Dendritic cell treated with granulocyte-macrophage colony-stimulating factor and Interleukin-4, amounts not matched to agents 40 ng/mL and 50 ng/mL, for 4 days (primary cell): ENCODE measurements at regions not wholly inside any gene's neighbourhood (a gene's known extent, or its start where the extent isn't known, plus 50 kb on each side); places are given as distances from the start of the nearest gene placed in this dataset.
A peak's percentile ranks its signal among the peaks of the same experiment; 100 is the strongest.
"Not testable (repeated sequence)": the region's sequence is repeated elsewhere in the genome, so short reads cannot be mapped to it uniquely, and the experiment has no call there.

Experiments used
- H3K27ac Mint-ChIP-seq: one replicate; pipeline ENCODE4 v1.8.0; 2022; ENCODE audit warnings: mild to moderate bottlenecking, mixed read lengths
- H3K27me3 Mint-ChIP-seq: one replicate; pipeline ENCODE4 v1.8.0; 2022; ENCODE audit warnings: mild to moderate bottlenecking, mixed read lengths
- H3K36me3 Mint-ChIP-seq: one replicate; pipeline ENCODE4 v1.8.0; 2022; ENCODE audit warnings: low read depth, mixed read lengths
- H3K4me1 Mint-ChIP-seq: one replicate; pipeline ENCODE4 v1.8.0; 2022; ENCODE audit warnings: low read depth, mixed read lengths
- H3K4me3 Mint-ChIP-seq: one replicate; pipeline ENCODE4 v1.8.0; 2022; ENCODE audit warnings: mild to moderate bottlenecking, moderate library complexity, mixed read lengths
- H3K9me3 Mint-ChIP-seq: one replicate; pipeline ENCODE4 v1.8.0; 2022; ENCODE audit warnings: mixed read lengths
- intact Hi-C: fragments of 100-400 bp; cut with micrococcal nuclease; formaldehyde crosslinking; loops from one replicate; pipeline ENCODE4 v1.15.0; 2022

DNA sequence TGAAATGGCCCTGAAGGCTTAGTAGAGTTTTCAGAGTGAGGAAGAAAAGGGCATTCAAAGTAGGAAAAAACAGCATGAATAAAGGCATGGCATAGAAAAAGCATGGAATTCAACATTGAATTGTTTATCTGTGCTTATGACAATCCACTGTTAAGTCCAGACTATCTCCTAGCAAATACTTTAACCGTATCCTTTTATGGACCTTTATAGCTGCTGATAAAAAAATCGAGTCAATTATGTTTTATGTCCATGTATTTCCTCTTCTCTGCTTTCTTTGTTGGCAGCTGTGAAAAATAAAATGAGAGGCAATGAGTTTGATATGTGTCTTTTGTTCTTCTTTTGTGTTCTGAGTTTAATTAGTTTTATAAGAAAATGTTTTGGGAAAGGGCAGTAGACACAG, 70.4 kb downstream of the TDRD15 start:
- no peaks in the 10 kb centered on the region for H3K4me1 Mint-ChIP-seq
- intact Hi-C loops = no loop called here

GRCh38 chr2:21194858-21195271, 71.1 kb downstream of the TDRD15 start:
- Mint-ChIP-seq H3K4me1 (no peaks in the 10 kb centered on the region), H3K9me3 (no peaks in the 10 kb centered on the region), H3K27ac (no peak overlapping the region), H3K36me3 (no peaks in the 10 kb centered on the region), H3K4me3 (no peak overlapping the region), H3K27me3 (peaks cover 6% of the 10 kb centered on the region)
- intact Hi-C loops = no loop called here

More for the DNA sequence above, 70.4 kb downstream of the TDRD15 start:
- no peaks in the 10 kb centered on the region for H3K36me3 Mint-ChIP-seq
- no peak overlapping the region for H3K4me3 Mint-ChIP-seq
- no peaks in the 10 kb centered on the region for H3K9me3 Mint-ChIP-seq
- H3K27me3 Mint-ChIP-seq = peaks cover 4% of the 10 kb centered on the region
- H3K27ac Mint-ChIP-seq = no peak overlapping the region

DNA sequence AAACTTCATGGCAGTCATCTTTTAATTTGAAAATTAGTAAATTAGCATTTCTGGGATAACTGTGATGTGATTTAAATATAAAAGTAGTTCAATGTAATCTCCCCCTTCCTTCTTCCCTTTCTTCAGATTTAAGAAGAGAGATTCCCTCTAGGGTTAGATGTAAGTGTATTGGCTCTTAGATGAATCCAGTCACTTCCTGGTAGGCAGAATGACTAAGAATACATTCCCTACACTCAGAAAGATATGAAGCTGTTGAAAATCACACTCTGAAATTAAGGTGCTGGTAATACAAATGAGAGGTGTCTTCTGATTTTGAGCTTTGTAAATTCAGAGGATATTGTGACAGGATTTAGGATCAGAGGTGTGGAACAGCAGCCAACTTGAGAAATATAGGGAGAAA, 71.6 kb downstream of the TDRD15 start:
- H3K36me3 Mint-ChIP-seq = no peaks in the 10 kb centered on the region
- intact Hi-C loops = no loop called here
- H3K9me3 Mint-ChIP-seq = no peaks in the 10 kb centered on the region
- no peak overlapping the region for H3K27ac Mint-ChIP-seq
- peaks cover 7% of the 10 kb centered on the region for H3K27me3 Mint-ChIP-seq
- H3K4me1 Mint-ChIP-seq = no peaks in the 10 kb centered on the region
- no peak overlapping the region for H3K4me3 Mint-ChIP-seq

DNA sequence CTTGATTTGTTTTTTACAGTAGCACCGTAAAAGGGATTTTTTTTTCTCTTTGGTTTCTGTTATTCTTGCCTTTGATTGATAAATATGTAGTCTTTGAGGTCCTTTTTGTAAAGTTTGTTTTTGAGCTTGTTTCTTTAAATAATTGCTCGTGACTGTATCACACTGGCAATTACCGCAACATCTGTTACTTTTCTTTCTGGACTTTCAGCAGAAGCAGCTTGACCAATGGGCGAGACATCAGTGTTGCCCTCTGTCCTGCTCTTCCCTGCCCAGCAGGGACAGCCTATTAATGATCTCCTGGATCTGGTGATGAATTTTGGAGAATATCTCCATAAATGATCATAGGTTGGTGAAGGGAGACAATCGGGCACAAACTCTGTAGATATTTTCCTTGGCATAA, 74.9 kb downstream of the TDRD15 start:
- Mint-ChIP-seq H3K9me3 (no peaks in the 10 kb centered on the region), H3K4me1 (no peaks in the 10 kb centered on the region), H3K27ac (no peak overlapping the region), H3K36me3 (no peaks in the 10 kb centered on the region), H3K27me3 (peaks cover 10% of the 10 kb centered on the region), H3K4me3 (no peak overlapping the region)
- intact Hi-C loops = no loop called here

DNA sequence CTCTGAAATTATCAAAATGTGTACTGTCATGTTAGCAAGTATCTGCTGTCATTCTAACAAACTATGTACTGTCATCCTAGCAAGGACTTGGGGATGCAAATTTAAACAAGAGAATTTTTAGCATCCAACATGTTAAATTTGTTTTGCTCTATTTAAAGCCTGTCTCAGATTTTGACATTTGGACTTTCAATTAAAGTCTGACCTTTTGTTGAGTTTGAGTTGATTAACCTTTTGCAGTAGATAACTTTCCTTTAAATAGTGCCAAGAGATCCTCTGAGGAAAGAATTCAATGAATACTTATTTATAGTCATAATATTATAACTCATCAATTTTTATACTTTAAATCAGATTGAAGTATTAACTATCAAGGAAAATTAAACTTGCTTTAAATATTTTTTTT, 80.2 kb downstream of the TDRD15 start:
- intact Hi-C loops = no loop called here
- Mint-ChIP-seq H3K4me1 (no peaks in the 10 kb centered on the region), H3K4me3 (no peak overlapping the region), H3K27ac (no peak overlapping the region), H3K36me3 (no peaks in the 10 kb centered on the region), H3K9me3 (no peaks in the 10 kb centered on the region), H3K27me3 (peaks cover 6% of the 10 kb centered on the region)

GRCh38 chr2:21214085-21214484, 90.3 kb downstream of the TDRD15 start:
- H3K9me3 Mint-ChIP-seq, H3K4me3 Mint-ChIP-seq, intact Hi-C loops, H3K36me3 Mint-ChIP-seq, H3K4me1 Mint-ChIP-seq, H3K27ac Mint-ChIP-seq, H3K27me3 Mint-ChIP-seq: not testable (repeated sequence)

DNA sequence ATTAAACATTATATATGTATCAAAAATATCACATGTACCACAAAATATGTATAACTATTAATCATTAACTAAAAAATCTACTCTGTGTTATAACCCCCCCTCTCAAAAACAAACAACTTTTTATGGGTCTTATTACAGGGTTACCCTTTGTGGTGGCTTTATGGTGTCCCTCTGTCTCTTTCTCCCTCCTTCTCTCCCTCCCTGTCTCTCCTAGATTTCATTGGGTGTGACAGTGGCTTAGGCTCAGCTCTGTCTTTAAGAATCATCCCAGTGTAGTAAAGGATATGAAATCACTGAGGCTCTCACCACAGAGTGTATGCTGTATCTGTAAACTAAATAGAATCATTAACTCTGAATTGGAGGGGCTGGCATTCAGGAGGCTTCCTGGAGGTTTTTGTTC, 93.7 kb downstream of the TDRD15 start:
- no peaks in the 10 kb centered on the region for H3K9me3 Mint-ChIP-seq
- no peaks in the 10 kb centered on the region for H3K4me1 Mint-ChIP-seq
- H3K4me3 Mint-ChIP-seq = no peak overlapping the region
- H3K36me3 Mint-ChIP-seq = no peaks in the 10 kb centered on the region
- intact Hi-C loops = no loop called here
- H3K27me3 Mint-ChIP-seq = peaks cover 14% of the 10 kb centered on the region
- no peak overlapping the region for H3K27ac Mint-ChIP-seq

GRCh38 chr2:21220930-21221329, 97.2 kb downstream of the TDRD15 start:
- intact Hi-C loops = no loop called here
- H3K4me1 Mint-ChIP-seq = no peaks in the 10 kb centered on the region
- no peaks in the 10 kb centered on the region for H3K36me3 Mint-ChIP-seq
- no peak overlapping the region for H3K4me3 Mint-ChIP-seq
- H3K27ac Mint-ChIP-seq = no peak overlapping the region
- H3K27me3 Mint-ChIP-seq = peaks cover 18% of the 10 kb centered on the region
- H3K9me3 Mint-ChIP-seq = no peaks in the 10 kb centered on the region

DNA sequence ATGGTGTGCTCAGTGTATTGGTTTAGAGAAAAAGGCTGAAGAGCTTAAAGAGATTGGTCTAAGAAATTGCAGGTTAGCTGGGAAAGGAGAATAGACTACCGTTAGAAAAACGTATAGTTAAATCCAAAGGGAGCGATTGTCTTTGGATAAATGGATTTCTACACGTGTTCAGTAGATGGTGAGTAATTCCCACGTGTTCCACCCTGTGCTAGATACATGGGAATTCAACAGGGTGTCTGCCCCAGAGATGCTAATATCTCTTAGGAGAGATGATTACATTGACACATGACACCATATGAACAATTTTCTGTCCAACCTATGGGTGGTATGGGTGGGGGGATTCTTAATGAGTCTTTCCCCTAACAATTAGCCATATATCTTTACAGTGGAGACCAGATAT, 99.8 kb downstream of the TDRD15 start:
- Mint-ChIP-seq H3K27ac (no peak overlapping the region), H3K9me3 (no peaks in the 10 kb centered on the region), H3K4me3 (no peak overlapping the region), H3K27me3 (peaks cover 13% of the 10 kb centered on the region), H3K4me1 (no peaks in the 10 kb centered on the region), H3K36me3 (no peaks in the 10 kb centered on the region)
- intact Hi-C loops = no loop called here

GRCh38 chr2:21228041-21228895, 104.5 kb downstream of the TDRD15 start:
- H3K9me3 Mint-ChIP-seq = no peaks in the 10 kb centered on the region
- H3K36me3 Mint-ChIP-seq = no peaks in the 10 kb centered on the region
- H3K4me1 Mint-ChIP-seq = peaks cover 21% of the 10 kb centered on the region
- no peak overlapping the region for H3K27ac Mint-ChIP-seq
- intact Hi-C loops = no loop called here
- no peak overlapping the region for H3K4me3 Mint-ChIP-seq
- peaks cover 4% of the 10 kb centered on the region for H3K27me3 Mint-ChIP-seq

DNA sequence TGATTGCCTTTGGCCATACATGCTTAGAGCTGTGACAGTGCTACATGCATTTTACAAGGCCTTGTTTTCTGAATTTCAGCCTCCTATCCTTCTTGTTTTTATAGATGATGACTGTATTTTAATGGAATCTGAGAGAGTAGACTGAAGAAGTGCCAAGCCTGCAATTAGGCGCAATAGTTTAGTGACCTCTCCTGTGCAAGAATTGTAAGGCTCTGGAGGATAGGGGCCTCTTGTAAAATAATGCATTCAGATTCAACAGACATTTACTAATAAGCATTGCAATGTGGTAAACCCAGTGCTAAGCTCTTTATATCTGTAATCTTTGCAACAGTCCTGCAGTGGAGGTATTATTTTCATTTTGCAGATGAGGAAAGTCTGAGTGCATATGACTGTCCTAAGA, 105.5 kb downstream of the TDRD15 start:
- intact Hi-C loops = no loop called here
- Mint-ChIP-seq H3K36me3 (no peaks in the 10 kb centered on the region), H3K4me1 (peaks cover 22% of the 10 kb centered on the region), H3K9me3 (no peaks in the 10 kb centered on the region), H3K27ac (no peak overlapping the region), H3K27me3 (peaks cover 4% of the 10 kb centered on the region), H3K4me3 (no peak overlapping the region)

GRCh38 chr2:21230140-21230539, 106.4 kb downstream of the TDRD15 start:
- H3K9me3 Mint-ChIP-seq = no peaks in the 10 kb centered on the region
- H3K36me3 Mint-ChIP-seq = no peaks in the 10 kb centered on the region
- intact Hi-C loops = no loop called here
- peaks cover 22% of the 10 kb centered on the region for H3K4me1 Mint-ChIP-seq
- no peak overlapping the region for H3K4me3 Mint-ChIP-seq
- peaks cover 2% of the 10 kb centered on the region for H3K27me3 Mint-ChIP-seq
- no peak overlapping the region for H3K27ac Mint-ChIP-seq

DNA sequence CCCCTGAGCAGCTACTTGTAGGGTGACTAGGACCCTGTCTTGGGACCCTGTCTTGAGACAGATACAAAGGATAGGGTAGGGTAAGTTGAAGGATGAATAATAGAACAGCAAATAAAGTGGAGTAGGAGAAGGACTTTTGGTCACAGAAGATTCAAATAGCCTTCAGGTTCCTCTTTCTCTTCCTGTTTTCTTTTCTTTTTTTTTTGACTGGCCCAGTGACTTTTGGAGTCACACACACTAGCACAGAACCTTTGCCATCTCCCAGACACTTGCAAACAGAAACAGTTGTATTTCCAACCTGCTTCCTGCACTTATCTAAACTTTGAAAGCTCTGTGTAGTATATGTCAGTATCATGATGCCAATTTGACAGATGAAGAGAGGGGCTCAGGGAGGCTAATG, 108.2 kb downstream of the TDRD15 start:
- H3K27ac Mint-ChIP-seq = peak overlapping the region; percentile 10
- H3K4me3 Mint-ChIP-seq = no peak overlapping the region
- peaks cover 22% of the 10 kb centered on the region for H3K4me1 Mint-ChIP-seq
- peaks cover 2% of the 10 kb centered on the region for H3K27me3 Mint-ChIP-seq
- intact Hi-C loops = no loop called here
- H3K36me3 Mint-ChIP-seq = no peaks in the 10 kb centered on the region
- no peaks in the 10 kb centered on the region for H3K9me3 Mint-ChIP-seq

DNA sequence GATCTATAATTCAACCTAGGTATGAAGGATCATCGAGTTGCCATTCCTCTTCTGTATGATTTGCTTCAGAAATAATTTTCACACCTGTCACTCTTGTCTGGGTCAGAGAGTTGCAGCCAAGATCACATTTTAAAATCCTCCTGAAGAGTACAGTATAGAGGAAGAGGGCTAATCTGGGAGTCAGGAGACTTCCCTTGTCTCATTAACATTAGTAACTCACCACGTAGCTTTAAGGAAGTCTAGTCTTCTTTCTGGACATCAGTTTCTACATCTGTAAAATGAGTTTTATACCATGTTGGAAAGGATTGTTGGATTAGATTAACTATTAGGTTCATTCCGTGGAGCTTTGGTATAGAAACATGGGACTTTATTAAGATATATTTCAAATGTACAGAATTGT, 109.4 kb downstream of the TDRD15 start:
- no peaks in the 10 kb centered on the region for H3K27me3 Mint-ChIP-seq
- H3K27ac Mint-ChIP-seq = no peak overlapping the region
- intact Hi-C loops = no loop called here
- no peaks in the 10 kb centered on the region for H3K9me3 Mint-ChIP-seq
- peaks cover 22% of the 10 kb centered on the region for H3K4me1 Mint-ChIP-seq
- no peak overlapping the region for H3K4me3 Mint-ChIP-seq
- H3K36me3 Mint-ChIP-seq = no peaks in the 10 kb centered on the region

DNA sequence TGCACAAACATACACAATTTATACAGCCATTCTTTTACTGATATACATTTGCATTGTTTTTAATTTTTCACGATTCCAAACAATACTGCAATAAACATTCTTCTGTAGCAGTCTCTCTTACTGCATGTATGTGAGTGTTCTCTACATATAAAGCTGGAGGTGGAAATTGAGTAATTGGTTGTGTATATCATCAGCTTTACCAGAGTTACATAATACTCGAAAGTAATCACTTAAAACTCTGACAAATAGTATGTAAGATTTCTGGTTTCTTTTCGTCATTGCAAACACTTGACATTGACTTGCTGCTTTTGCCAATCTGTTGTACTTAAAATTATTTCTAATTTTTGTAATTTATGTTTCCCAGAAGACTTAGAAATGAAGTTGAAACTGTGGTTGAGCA, 110.2 kb downstream of the TDRD15 start:
- intact Hi-C loops = no loop called here
- Mint-ChIP-seq H3K4me1 (peaks cover 22% of the 10 kb centered on the region), H3K27me3 (no peaks in the 10 kb centered on the region), H3K36me3 (no peaks in the 10 kb centered on the region), H3K4me3 (no peak overlapping the region), H3K27ac (no peak overlapping the region), H3K9me3 (no peaks in the 10 kb centered on the region)
